SU-DHL-6 (cell line): ENCODE measurements at regions not wholly inside any gene's neighbourhood (a gene's known extent, or its start where the extent isn't known, plus 50 kb on each side); places are given as distances from the start of the nearest gene placed in this dataset.

Experiments used
- H2AFZ ChIP-seq: fragments of 200-600 bp; sonication (generic); 2 replicates; pipeline ENCODE4 v1.6.1; 2014; ENCODE audit warnings: low read depth, mild to moderate bottlenecking, moderate library complexity, mixed read lengths, antibody characterized with exemption, low read length; ENCODE audit not compliant: severe bottlenecking
- H3F3A ChIP-seq: fragments of 200-600 bp; shearing (Covaris generic); 2 replicates; pipeline ENCODE4 v1.6.0; 2016; ENCODE audit warnings: antibody characterized with exemption, mild to moderate bottlenecking; ENCODE audit not compliant: insufficient read depth
- H3K27ac ChIP-seq: fragments of 200-600 bp; sonication (generic); 2 replicates; pipeline ENCODE4 v1.5.1; 2016; ENCODE audit warnings: low read depth, mild to moderate bottlenecking, low read length, moderate library complexity, mixed read lengths
- H3K27me3 ChIP-seq: fragments of 200-600 bp; sonication (generic), shearing (Covaris generic); 2 replicates; pipeline ENCODE4 v1.6.0; 2014; ENCODE audit warnings: mild to moderate bottlenecking, low read length
- H3K36me3 ChIP-seq: fragments of 200-600 bp; sonication (generic); 2 replicates; pipeline ENCODE4 v1.6.1; 2014; ENCODE audit warnings: mild to moderate bottlenecking, low read length, mixed read lengths
- H3K4me2 ChIP-seq: fragments of 300-600, 200-600 bp; shearing (Covaris generic), sonication (generic); 2 replicates; pipeline ENCODE4 v1.6.0; 2014; ENCODE audit warnings: low read length, low read depth, mild to moderate bottlenecking; ENCODE audit not compliant: poor library complexity, severe bottlenecking
- H3K4me3 ChIP-seq: fragments of 200-600 bp; sonication (generic); 2 replicates; pipeline ENCODE4 v1.5.1; 2014; ENCODE audit warnings: antibody characterized with exemption, low read length, mild to moderate bottlenecking, mixed read lengths; ENCODE audit not compliant: insufficient read depth, poor library complexity, severe bottlenecking
- H3K79me2 ChIP-seq: fragments of 200-600 bp; sonication (generic); 2 replicates; pipeline ENCODE4 v1.6.1; 2014; ENCODE audit warnings: mild to moderate bottlenecking, low read length, moderate library complexity; ENCODE audit not compliant: insufficient read depth
- H3K9ac ChIP-seq: fragments of 200-600 bp; sonication (generic); 2 replicates; pipeline ENCODE4 v1.7.0; 2014; ENCODE audit warnings: mild to moderate bottlenecking, low read length
- H3K9me2 ChIP-seq: fragments of 200-600 bp; sonication (generic); replicated peaks from 2 replicates; pipeline ENCODE4 v1.6.1; 2014; ENCODE audit warnings: low read length; ENCODE audit not compliant: insufficient read depth
- H3K9me3 ChIP-seq: fragments of 200-600 bp; sonication (generic); 2 replicates; pipeline ENCODE4 v1.6.1; 2014; ENCODE audit warnings: low read length, mixed read lengths; ENCODE audit not compliant: insufficient read depth
- H4K20me1 ChIP-seq: fragments of 200-600 bp; sonication (generic); 2 replicates; pipeline ENCODE4 v1.6.1; 2014; ENCODE audit warnings: low read depth, mild to moderate bottlenecking, antibody characterized with exemption, low read length, moderate library complexity, mixed read lengths
- EZH2phosphoT487 ChIP-seq: fragments of 200-600 bp; sonication (generic), shearing (Covaris generic); conservative IDR thresholded peaks from 2 replicates; pipeline ENCODE4 v1.6.1; 2018; ENCODE audit warnings: mild to moderate bottlenecking, antibody characterized with exemption, low read length, moderate library complexity, mixed read lengths
- TF ChIP-seq, protein P1 (sequence below): fragments of 200-600 bp; sonication (generic); IDR thresholded peaks from one replicate; pipeline ENCODE4 v1.5.1; 2017; ENCODE audit warnings: antibody characterized with exemption, mild to moderate bottlenecking, low read length, moderate library complexity; ENCODE audit not compliant: insufficient read depth, poor library complexity, severe bottlenecking

DNA sequence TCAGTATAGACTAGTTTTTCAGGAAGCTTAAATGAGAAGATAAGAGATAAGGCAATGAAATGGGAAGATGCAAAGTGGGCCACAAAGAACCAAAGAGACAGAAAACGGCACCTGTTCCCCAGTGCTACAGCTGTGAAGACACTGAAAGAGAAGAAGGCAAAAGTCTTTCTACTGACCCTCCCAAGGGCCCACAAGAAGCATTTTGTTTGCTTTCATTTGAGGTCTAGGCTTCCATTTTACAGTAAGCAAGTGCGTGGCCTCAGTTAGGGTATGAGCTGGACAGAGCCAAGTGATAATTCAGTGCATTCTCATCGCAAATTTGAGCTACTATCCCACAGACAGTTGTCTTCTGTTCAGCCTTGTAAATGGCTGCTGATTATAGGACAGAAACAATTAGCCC, 53.4 kb upstream of the STK17B start:
- no peak overlapping the region for H3K4me3 ChIP-seq
- H3F3A ChIP-seq, result no peaks in the 10 kb centered on the region
- H3K79me2 ChIP-seq, result no peaks in the 10 kb centered on the region
- H3K27me3 ChIP-seq, result no peaks in the 10 kb centered on the region
- H2AFZ ChIP-seq, result peak overlapping the region; percentile 16
- no peak for TF ChIP-seq EZH2phosphoT487
- TF ChIP-seq, protein P1, sequence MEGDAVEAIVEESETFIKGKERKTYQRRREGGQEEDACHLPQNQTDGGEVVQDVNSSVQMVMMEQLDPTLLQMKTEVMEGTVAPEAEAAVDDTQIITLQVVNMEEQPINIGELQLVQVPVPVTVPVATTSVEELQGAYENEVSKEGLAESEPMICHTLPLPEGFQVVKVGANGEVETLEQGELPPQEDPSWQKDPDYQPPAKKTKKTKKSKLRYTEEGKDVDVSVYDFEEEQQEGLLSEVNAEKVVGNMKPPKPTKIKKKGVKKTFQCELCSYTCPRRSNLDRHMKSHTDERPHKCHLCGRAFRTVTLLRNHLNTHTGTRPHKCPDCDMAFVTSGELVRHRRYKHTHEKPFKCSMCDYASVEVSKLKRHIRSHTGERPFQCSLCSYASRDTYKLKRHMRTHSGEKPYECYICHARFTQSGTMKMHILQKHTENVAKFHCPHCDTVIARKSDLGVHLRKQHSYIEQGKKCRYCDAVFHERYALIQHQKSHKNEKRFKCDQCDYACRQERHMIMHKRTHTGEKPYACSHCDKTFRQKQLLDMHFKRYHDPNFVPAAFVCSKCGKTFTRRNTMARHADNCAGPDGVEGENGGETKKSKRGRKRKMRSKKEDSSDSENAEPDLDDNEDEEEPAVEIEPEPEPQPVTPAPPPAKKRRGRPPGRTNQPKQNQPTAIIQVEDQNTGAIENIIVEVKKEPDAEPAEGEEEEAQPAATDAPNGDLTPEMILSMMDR, result no peak
- peak overlapping the region; percentile 34 for H3K4me2 ChIP-seq
- no peaks in the 10 kb centered on the region for H4K20me1 ChIP-seq
- H3K9ac ChIP-seq, result 0 out of 2 replicates have a peak overlapping the region, but pooled peaks have one; percentile 9
- peaks cover 3% of the 10 kb centered on the region; the same call in 1 of the 2 replicates for H3K9me3 ChIP-seq
- peak overlapping the region; percentile 11; the same call in 1 of the 2 replicates for H3K27ac ChIP-seq
- H3K36me3 ChIP-seq, result no peaks in the 10 kb centered on the region
- no peaks in the 10 kb centered on the region for H3K9me2 ChIP-seq

DNA sequence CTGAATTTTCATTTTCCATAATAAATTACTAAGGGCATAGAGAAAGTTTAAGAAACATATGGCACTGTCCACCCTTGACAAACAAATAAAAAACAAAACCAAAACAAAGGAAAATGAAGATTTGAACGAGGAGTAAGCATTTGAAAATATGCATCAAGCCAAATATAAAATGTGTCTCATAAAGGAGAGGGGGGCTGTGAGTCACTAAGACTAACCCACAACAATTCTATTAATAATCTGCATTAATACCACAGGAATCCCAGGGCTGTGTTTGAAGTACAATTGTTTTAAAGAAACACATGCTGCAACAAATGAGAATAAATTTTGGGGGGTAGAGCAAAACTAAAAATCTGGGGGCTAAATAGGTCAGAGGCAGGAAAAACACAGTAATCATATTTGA, 53.8 kb upstream of the STK17B start:
- Histone ChIP-seq H3K27me3 (no peaks in the 10 kb centered on the region), H3F3A (no peaks in the 10 kb centered on the region), H3K4me3 (no peak overlapping the region), H3K9me2 (no peaks in the 10 kb centered on the region), H3K27ac (peak overlapping the region; percentile 11; the same call in 1 of the 2 replicates), H4K20me1 (no peaks in the 10 kb centered on the region), H3K79me2 (no peaks in the 10 kb centered on the region), H3K36me3 (no peaks in the 10 kb centered on the region), H3K4me2 (peak overlapping the region; percentile 34), H3K9me3 (peaks cover 3% of the 10 kb centered on the region; the same call in 1 of the 2 replicates), H3K9ac (0 out of 2 replicates have a peak overlapping the region, but pooled peaks have one; percentile 9), H2AFZ (peak overlapping the region; percentile 16)
- no peak for TF ChIP-seq EZH2phosphoT487
- TF ChIP-seq, protein P1, result no peak

DNA sequence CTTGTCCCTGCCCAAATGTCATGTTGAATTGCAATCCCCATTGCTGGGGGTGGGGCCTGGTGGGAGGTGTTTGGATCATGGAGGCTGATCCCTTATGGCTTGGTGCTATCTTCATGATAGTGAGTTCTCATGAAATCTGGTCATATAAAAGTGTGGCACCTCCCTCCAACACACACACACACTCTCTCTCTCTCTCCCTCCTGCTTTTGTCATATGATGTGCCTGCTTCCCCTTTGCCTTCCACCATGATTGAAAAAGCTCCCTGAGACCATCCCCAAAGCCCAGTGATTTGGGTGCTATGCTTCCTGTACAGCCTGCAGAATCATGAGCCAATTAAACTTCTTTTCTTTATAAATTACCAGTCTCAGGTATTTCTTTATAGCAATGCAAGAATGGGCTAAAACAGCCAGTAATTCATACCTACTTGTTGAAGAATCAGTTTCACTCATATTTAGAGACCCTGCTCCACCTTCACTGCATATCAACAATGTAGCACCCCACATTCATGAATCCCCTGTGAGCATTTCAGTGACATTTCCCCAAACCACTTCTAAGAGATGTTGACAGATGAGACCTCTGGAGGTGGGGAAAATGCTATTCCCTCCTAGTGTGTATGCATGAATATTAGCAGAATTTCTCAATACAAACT, 54.8 kb upstream of the STK17B start:
- no peak overlapping the region for H3K9ac ChIP-seq
- no peak overlapping the region for H2AFZ ChIP-seq
- no peaks in the 10 kb centered on the region for H3K79me2 ChIP-seq
- TF ChIP-seq, protein P1, result no peak
- no peak for TF ChIP-seq EZH2phosphoT487
- no peaks in the 10 kb centered on the region for H3K27me3 ChIP-seq
- peaks cover 3% of the 10 kb centered on the region; the same call in 1 of the 2 replicates for H3K9me3 ChIP-seq
- H3K4me2 ChIP-seq, result no peak overlapping the region
- H3K36me3 ChIP-seq, result no peaks in the 10 kb centered on the region
- no peaks in the 10 kb centered on the region for H4K20me1 ChIP-seq
- H3F3A ChIP-seq, result no peaks in the 10 kb centered on the region
- H3K4me3 ChIP-seq, result no peak overlapping the region
- no peak overlapping the region for H3K27ac ChIP-seq
- no peaks in the 10 kb centered on the region for H3K9me2 ChIP-seq
